Activated naive CD4-positive, alpha-beta T cell treated with anti-CD3 and anti-CD28 coated beads, Interleukin-2, amount 50 U/mL, for 24 hours (primary cell): ENCODE measurements at regions not wholly inside any gene's neighbourhood (a gene's known extent, or its start where the extent isn't known, plus 50 kb on each side); places are given as distances from the start of the nearest gene placed in this dataset.

Experiments used
- H3K27ac Mint-ChIP-seq: one replicate; pipeline ENCODE4 v1.8.0; 2021; ENCODE audit warnings: mild to moderate bottlenecking, mixed read lengths
- H3K27me3 Mint-ChIP-seq: one replicate; pipeline ENCODE4 v1.8.0; 2021; ENCODE audit warnings: mixed read lengths
- H3K36me3 Mint-ChIP-seq: one replicate; pipeline ENCODE4 v1.8.0; 2021; ENCODE audit warnings: mixed read lengths
- H3K4me1 Mint-ChIP-seq: one replicate; pipeline ENCODE4 v1.8.0; 2021; ENCODE audit warnings: mixed read lengths
- H3K4me3 Mint-ChIP-seq: one replicate; pipeline ENCODE4 v1.8.0; 2021; ENCODE audit warnings: mild to moderate bottlenecking, mixed read lengths
- H3K9me3 Mint-ChIP-seq: one replicate; pipeline ENCODE4 v1.8.0; 2021; ENCODE audit warnings: mixed read lengths

DNA sequence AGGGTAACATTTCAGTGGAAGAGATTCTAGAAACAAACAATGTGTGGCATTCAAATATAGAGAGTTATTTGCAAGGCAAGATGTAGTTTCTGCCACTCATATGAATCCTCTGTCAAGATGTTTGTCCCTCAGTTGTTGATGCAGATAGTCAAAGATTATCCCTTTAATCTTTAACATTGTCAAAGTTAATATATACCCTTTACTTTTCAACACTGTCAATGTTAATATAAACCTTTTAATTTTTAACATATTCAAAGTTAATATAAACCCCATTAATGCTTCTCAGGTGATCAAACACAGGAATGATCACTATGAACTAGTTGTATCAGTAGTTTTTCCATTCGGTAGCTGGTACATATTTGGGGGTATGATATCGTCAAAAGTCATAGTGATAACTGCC lies 51.9 kb upstream of the PICALM start:
- Mint-ChIP-seq H3K4me3 (no peak overlapping the region), H3K36me3 (no peaks in the 10 kb centered on the region), H3K4me1 (peaks cover 22% of the 10 kb centered on the region), H3K9me3 (no peaks in the 10 kb centered on the region), H3K27ac (no peak overlapping the region), H3K27me3 (peaks cover 2% of the 10 kb centered on the region)

DNA sequence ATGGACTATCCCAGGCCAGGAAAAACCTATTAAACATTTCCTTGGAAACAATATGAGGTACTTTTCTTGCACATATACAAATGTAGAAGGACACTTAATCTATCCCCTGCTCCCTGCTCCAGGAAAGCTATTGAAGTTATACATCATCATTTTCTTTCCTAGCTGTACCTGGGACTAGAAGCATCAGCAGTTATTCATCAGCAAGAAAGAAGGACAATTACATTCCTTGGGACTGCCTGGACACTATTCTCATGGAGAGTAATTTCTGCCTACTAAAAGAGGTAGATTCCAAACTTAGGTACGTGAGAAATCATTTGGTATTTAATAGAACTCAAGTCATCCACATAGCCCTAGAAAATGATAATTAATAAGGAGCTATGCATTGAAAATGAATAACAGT lies 51.0 kb upstream of the PICALM start:
- Mint-ChIP-seq H3K36me3 (no peaks in the 10 kb centered on the region), H3K9me3 (no peaks in the 10 kb centered on the region), H3K4me3 (no peak overlapping the region), H3K4me1 (peaks cover 22% of the 10 kb centered on the region), H3K27ac (no peak overlapping the region), H3K27me3 (peaks cover 2% of the 10 kb centered on the region)

DNA sequence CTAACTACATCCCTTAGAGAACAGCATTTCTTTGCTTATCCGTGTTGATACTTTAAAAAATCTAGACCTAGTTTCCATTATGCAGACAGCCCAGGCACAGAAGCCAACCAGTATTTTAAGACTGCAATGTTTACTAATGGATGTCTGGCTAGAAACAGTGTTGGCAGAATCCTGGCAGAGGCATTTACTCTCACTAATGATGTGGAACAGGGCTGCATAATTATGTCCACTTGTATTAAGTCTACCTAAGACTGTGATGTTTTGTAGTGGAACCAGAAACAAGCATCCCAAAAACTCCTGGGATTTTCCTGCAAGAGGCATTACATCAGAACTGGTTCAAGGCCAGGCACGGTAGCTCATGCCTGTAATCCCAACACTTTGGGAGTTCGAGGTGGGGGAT lies 50.2 kb upstream of the PICALM start:
- no peaks in the 10 kb centered on the region for H3K9me3 Mint-ChIP-seq
- H3K4me1 Mint-ChIP-seq: peaks cover 17% of the 10 kb centered on the region
- H3K27me3 Mint-ChIP-seq: peaks cover 2% of the 10 kb centered on the region
- no peaks in the 10 kb centered on the region for H3K36me3 Mint-ChIP-seq
- no peak overlapping the region for H3K4me3 Mint-ChIP-seq
- no peak overlapping the region for H3K27ac Mint-ChIP-seq
